ENCODE measurements at regions not wholly inside any gene's neighbourhood (a gene's known extent, or its start where the extent isn't known, plus 50 kb on each side); places are given as distances from the start of the nearest gene placed in this dataset.

DNA sequence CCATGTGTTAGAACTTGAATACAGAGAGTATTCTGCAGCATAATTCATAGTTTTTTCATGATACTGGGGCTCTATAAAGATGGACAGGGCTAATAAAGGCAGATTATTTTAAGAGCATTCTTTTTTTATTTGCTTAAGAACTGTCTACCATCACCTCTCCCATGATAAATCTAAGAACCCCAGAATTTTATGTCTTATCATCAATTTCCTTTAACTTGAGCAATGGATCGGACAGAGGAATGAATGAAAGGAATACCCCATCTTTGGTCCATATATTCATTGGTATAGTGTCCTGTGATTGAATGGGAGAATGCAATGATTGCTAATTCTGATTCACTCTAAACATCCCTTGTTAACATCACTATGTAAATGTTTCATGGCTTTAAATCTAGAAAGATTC, 946.3 kb upstream of the LRRN3 start:
- TF ChIP-seq, protein P1, sequence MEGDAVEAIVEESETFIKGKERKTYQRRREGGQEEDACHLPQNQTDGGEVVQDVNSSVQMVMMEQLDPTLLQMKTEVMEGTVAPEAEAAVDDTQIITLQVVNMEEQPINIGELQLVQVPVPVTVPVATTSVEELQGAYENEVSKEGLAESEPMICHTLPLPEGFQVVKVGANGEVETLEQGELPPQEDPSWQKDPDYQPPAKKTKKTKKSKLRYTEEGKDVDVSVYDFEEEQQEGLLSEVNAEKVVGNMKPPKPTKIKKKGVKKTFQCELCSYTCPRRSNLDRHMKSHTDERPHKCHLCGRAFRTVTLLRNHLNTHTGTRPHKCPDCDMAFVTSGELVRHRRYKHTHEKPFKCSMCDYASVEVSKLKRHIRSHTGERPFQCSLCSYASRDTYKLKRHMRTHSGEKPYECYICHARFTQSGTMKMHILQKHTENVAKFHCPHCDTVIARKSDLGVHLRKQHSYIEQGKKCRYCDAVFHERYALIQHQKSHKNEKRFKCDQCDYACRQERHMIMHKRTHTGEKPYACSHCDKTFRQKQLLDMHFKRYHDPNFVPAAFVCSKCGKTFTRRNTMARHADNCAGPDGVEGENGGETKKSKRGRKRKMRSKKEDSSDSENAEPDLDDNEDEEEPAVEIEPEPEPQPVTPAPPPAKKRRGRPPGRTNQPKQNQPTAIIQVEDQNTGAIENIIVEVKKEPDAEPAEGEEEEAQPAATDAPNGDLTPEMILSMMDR (CRISPR knock-in tag; IDR thresholded peaks at IDR 0.05) = no peak
- TF ChIP-seq YY1 (IDR thresholded peaks at IDR 0.05; ENCODE audit: insufficient read depth, insufficient replicate concordance, low read depth, low read length) (no peak), ZNF556 (CRISPR knock-in tag; IDR thresholded peaks at IDR 0.05; ENCODE audit: borderline replicate concordance) (no peak), PAWR (CRISPR knock-in tag; IDR thresholded peaks at IDR 0.05; ENCODE audit: borderline replicate concordance) (no peak)
- TF ChIP-seq, protein P2, sequence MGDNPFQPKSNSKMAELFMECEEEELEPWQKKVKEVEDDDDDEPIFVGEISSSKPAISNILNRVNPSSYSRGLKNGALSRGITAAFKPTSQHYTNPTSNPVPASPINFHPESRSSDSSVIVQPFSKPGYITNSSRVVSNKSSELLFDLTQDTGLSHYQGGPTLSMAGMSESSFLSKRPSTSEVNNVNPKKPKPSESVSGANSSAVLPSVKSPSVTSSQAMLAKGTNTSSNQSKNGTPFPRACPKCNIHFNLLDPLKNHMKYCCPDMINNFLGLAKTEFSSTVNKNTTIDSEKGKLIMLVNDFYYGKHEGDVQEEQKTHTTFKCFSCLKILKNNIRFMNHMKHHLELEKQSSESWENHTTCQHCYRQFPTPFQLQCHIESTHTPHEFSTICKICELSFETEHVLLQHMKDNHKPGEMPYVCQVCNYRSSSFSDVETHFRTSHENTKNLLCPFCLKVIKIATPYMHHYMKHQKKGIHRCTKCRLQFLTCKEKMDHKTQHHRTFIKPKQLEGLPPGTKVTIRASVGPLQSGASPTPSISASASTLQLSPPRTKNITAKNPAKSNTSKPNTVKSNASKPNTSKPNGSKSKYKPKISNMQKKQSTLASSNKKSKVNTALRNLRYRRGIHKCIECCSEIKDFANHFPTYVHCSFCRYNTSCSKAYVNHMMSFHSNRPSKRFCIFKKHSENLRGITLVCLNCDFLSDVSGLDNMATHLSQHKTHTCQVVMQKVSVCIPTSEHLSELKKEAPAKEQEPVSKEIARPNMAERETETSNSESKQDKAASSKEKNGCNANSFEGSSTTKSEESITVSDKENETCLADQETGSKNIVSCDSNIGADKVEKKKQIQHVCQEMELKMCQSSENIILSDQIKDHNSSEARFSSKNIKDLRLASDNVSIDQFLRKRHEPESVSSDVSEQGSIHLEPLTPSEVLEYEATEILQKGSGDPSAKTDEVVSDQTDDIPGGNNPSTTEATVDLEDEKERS (CRISPR knock-in tag; IDR thresholded peaks at IDR 0.05) = no peak
